GM21529 (cell line): ENCODE measurements at regions not wholly inside any gene's neighbourhood (a gene's known extent, or its start where the extent isn't known, plus 50 kb on each side); places are given as distances from the start of the nearest gene placed in this dataset.
"Not testable (repeated sequence)": the region's sequence is repeated elsewhere in the genome, so short reads cannot be mapped to it uniquely, and the experiment has no call there.

Source experiments
- ATAC-seq: cut with Tn5 transposase; IDR thresholded peaks from one replicate; pipeline ENCODE4 v1.9.1; 2021; ENCODE audit not compliant: unreplicated experiment

- no peak for ATAC-seq
Measured at GRCh38 chr18:27311114-27311513, 126.0 kb upstream of the CHST9 start.

DNA sequence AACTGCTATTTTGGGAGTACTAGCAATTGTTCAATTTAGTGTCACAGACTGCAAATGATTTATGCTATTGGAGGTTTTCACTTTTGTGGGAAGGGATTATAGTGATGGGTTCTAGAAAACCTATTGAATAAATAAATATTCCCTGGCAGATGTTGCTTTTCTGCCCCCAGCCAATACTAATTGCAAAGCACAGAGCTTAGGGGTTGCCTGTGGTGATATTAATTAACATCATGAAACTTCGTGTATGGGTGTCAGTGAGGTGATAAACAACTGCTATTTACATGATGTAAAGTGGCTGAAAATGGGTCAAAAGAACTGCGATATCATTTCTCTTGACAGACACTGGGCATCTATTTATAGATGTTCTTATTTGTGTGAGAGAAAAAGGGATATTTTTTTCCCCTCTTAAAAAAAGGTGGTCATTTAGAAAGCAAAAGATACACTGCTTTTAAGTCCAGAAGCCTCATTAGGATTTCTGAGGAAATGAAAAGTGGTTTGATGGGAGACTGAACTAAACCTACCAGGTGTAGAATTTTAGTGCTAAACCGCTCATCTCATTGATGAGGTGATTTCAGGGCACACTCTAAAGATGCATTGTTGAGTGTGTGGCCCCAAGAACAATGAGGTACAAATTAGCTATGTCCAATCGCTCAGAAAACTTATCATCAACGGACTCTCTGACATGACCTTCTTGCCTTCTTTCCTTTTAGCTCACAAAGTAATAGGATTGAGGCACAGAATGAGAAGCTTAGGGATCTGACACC is 116.7 kb upstream of the CHST9 start:
- ATAC-seq: no peak

GRCh38 chr18:27298214-27298804 is 113.2 kb upstream of the CHST9 start:
- ATAC-seq: no peak

DNA sequence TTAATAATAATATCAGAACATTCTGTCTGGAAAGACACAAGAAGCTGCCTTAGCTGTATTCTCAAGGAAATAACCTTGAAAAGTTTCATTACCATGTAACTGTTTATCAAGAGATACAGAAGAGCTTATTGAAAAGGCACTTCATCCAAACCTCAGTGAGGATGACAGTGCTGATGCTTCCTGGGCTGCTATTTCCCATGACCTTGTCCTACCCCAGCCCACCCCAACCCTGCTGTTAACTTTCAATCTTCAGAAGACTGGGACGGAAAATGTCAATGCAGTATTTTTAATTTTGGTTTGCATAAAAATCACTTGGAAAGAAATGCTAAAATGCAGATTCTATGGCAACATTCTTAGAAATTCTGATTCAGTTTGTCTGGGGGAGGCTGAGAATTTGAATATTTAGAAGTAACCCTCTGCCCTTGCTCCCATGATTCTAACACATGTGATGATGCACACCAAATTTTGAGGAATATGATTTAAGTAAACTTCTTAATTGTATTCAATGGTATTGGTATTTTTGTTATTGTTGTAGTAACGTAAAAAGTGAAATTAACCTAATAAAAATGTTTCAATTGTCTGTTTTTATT is 101.0 kb upstream of the CHST9 start:
- ATAC-seq: not testable (repeated sequence)

DNA sequence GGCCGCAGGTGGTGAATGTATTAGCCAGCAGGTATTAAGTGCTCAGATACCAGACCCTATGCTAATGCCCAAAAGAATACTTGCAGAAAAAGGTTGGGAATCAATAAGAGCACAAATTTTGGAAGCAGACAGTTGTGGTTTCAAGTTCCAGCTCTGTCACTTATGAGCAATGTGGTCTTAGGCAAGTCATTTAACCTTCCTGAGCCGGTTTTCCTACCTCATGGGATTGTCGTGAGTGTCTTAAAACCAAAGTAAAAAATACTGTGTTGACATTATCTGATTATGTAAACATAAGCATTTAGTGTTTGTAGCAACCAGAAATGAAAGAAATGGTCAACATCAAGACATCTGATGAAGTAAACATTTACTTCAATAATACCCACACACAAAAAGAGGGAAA is 93.0 kb upstream of the CHST9 start:
- ATAC-seq: no peak

- no peak for ATAC-seq
Measured at GRCh38 chr18:27277554-27277953, 92.4 kb upstream of the CHST9 start.

GRCh38 chr18:27276886-27277285 is 91.8 kb upstream of the CHST9 start:
- no peak for ATAC-seq

- ATAC-seq: no peak
Measured at GRCh38 chr18:27276479-27276878, 91.4 kb upstream of the CHST9 start.

GRCh38 chr18:27274901-27275300 is 89.8 kb upstream of the CHST9 start:
- no peak for ATAC-seq

GRCh38 chr18:27270508-27270907 is 85.4 kb upstream of the CHST9 start:
- ATAC-seq: no peak

DNA sequence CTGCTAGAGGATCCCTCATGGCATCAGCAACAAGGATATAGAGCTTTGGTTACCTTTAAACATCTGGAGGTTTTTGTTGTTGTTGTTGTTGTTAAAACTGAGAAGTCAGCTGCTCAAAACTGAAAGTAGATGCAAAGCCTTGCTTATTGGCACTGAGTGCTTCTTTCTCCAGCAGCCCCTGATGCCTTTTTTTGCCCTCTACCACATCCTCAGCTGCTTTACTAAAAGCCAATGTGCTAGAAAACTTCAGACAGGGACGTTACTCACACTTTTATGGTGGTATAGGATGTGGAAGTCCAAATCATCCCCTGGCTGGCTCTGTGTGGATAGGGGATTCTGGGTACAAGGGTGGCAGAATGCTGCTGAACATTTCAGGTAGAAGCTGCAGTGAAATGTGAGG is 78.3 kb upstream of the CHST9 start:
- ATAC-seq: no peak

GRCh38 chr18:27261769-27262549 is 76.9 kb upstream of the CHST9 start:
- no peak for ATAC-seq

DNA sequence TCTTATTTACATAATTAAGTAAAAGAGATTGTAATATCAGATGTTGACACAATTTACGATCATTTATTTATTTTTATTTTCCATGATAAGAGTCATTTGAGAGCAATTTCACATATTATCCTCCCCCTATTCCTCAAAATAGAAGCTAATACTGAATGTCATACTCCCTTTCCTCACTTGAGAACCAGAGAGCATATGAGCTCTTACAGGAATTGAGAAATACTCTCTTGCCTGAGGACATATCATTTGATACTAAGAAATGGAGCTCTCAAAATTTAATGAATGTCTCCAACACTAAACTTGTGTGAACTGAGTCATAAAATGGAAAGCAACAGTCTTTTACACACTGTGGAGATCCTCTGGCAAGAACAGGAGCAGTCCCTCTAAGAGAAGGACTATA is 68.5 kb upstream of the CHST9 start:
- ATAC-seq: no peak

- ATAC-seq: no peak
Measured at GRCh38 chr18:27250471-27250870, 65.4 kb upstream of the CHST9 start.

DNA sequence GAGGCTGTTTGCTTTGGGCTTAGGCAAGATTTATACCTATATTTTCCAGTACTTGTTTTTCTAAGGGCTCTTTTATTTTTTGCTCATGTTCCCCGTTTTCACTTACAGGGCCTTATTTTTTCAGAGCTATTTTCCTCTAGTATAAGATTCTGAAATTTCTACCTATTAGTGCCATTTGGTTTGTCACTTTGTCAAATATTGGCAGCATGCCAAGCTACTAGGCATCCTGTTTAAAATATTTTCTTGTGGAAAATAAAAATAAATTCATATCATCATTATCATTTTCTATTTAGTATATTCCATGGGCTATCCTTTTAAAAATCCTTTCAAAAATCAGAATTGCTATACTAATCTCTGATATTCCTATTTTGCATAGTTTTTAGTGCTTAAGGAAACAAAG is 64.8 kb upstream of the CHST9 start:
- ATAC-seq: no peak

- no peak for ATAC-seq
Measured at GRCh38 chr18:27244259-27244658, 59.2 kb upstream of the CHST9 start.

GRCh38 chr18:27242392-27243047 is 57.4 kb upstream of the CHST9 start:
- no peak for ATAC-seq

DNA sequence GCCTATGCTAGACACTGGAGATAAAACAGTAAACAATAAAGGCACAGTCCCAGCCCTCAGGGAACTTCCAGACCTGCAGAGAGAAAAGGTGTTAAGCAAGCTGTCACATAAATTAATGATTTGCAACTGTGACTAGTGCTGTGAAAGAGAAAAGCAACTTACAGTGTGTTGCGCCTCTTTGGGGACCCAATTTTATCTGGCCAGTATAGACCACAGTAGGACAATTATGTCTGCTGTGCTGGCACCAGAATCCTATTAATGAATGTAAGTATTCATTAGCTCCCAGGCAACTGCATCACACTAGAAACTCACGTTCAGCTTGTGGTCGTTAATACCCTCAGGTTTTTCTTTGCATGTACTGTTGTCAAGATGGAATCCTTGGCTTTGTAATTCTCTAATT is 55.3 kb upstream of the CHST9 start:
- ATAC-seq: no peak

DNA sequence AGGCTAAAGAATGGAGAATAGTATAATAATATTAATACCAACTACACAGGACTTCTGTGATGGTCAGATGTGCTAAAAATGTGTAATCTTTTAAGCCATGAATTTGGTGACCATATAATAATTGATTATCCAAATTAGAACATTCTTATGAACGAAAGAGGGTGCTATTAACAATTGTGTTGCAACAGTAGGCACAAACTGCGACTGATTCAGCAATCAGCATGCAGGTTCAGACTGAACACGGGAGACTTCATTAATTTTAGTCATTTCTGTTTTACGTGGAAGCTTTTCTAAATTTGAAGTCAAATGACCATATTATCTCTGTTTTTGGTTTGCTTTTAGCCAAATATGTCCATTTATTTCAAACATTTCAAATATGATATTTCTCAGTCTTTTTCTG is 54.6 kb upstream of the CHST9 start:
- no peak for ATAC-seq

- no peak for ATAC-seq
Measured at GRCh38 chr18:27235218-27235870, 50.2 kb upstream of the CHST9 start.
